GM19351 (cell line): ENCODE measurements at regions not wholly inside any gene's neighbourhood (a gene's known extent, or its start where the extent isn't known, plus 50 kb on each side); places are given as distances from the start of the nearest gene placed in this dataset.

ENCODE experiments used
- ATAC-seq: cut with Tn5 transposase; IDR thresholded peaks from one replicate; pipeline ENCODE4 v1.9.1; 2021; ENCODE audit warnings: mild to moderate bottlenecking, moderate library complexity; ENCODE audit not compliant: unreplicated experiment

- ATAC-seq: no peak
Observed at GRCh38 chr19:30122431-30122830, 180.4 kb downstream of the URI1 start.

GRCh38 chr19:30123119-30123518 lies 181.1 kb downstream of the URI1 start:
- no peak for ATAC-seq

- ATAC-seq: no peak
Observed at GRCh38 chr19:30123611-30124010, 181.6 kb downstream of the URI1 start.

GRCh38 chr19:30128211-30128610 lies 186.2 kb downstream of the URI1 start:
- no peak for ATAC-seq

- no peak for ATAC-seq
Observed at GRCh38 chr19:30130356-30131122, 188.5 kb downstream of the URI1 start.

- ATAC-seq: no peak
Observed at GRCh38 chr19:30131246-30131645, 189.2 kb downstream of the URI1 start.

GRCh38 chr19:30131722-30132291 lies 189.8 kb downstream of the URI1 start:
- no peak for ATAC-seq

GRCh38 chr19:30132343-30133075 lies 190.5 kb downstream of the URI1 start:
- no peak for ATAC-seq

GRCh38 chr19:30133803-30134202 lies 191.8 kb downstream of the URI1 start:
- no peak for ATAC-seq

- ATAC-seq: no peak
Observed at GRCh38 chr19:30135093-30135757, 193.2 kb downstream of the URI1 start.

GRCh38 chr19:30135797-30136196 lies 193.8 kb downstream of the URI1 start:
- no peak for ATAC-seq

- no peak for ATAC-seq
Observed at GRCh38 chr19:30136611-30137195, 194.7 kb downstream of the URI1 start.

GRCh38 chr19:30137747-30138146 lies 195.7 kb downstream of the URI1 start:
- no peak for ATAC-seq

GRCh38 chr19:30144242-30144758 lies 202.3 kb downstream of the URI1 start:
- ATAC-seq: no peak

GRCh38 chr19:30144802-30145201 lies 202.8 kb downstream of the URI1 start:
- no peak for ATAC-seq

GRCh38 chr19:30145467-30145866 lies 203.4 kb downstream of the URI1 start:
- ATAC-seq: no peak

GRCh38 chr19:30146346-30146745 lies 204.3 kb downstream of the URI1 start:
- no peak for ATAC-seq

GRCh38 chr19:30148039-30148790 lies 206.2 kb downstream of the URI1 start:
- ATAC-seq: no peak

- no peak for ATAC-seq
Observed at GRCh38 chr19:30148803-30149202, 206.8 kb downstream of the URI1 start.

- ATAC-seq: no peak
Observed at GRCh38 chr19:30149300-30149699, 207.3 kb downstream of the URI1 start.
